ENCODE measurements at regions not wholly inside any gene's neighbourhood (a gene's known extent, or its start where the extent isn't known, plus 50 kb on each side); places are given as distances from the start of the nearest gene placed in this dataset.

DNA sequence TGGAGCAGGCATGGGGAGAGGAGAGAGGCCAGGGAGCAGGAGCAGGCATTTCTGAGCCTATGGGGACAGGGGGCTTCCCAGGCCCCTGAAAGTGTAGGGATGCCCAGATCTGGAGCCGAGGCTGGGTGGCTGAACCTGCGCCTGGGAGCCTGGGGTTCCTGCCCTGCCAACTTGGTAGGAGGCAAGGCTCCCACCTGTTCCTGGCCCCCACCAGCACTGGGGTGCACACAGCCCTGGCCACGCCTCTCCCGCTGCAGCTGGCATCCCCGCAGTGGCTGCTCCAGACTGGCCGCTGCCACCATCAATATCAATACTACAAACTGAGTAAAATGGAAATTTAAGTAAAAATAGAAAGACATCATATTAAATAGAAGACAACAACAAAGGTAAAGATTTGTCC is 684.9 kb upstream of the MAP3K7 start:
- WGBS (ENCODE audit: insufficient coverage), result 100% methylated on average over 1 of the region's 6 CpGs
- peaks cover 0 to 2% (median 0%) of the 10 kb centered on the region in 3 donors for H3K27me3 Mint-ChIP-seq (ENCODE audit: low read depth in 3 of 3)

DNA sequence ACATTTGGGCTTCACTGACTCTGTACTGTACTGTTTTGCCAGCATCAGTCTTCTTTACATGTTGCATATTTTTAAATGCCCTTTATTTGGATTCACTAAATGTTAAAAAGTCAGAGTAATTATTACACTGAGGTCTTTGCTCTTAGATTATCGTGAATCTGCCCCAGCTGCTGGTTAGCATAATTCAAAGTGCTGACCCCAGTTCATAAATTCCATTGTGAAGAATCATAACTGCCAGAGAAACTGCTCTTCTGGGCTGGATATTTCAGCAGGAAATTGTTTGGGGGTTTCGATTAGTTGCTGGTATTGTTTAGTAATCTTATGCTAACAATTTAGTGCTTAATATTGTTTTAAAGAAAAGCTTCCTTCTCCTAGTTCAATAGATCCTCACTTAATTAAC is 682.1 kb upstream of the MAP3K7 start:
- H3K4me1 Mint-ChIP-seq, result no peaks in the 10 kb centered on the region
- H3K9me3 Mint-ChIP-seq, result peaks cover 0 to 9% (median 5%) of the 10 kb centered on the region in 7 donors
- no peak for DNase-seq
- Histone ChIP-seq H3K9me3 (replicated peaks in 1 of 2; ENCODE audit: control insufficient read depth in 1 of 2, insufficient read depth in 1 of 2, low read length in 2 of 2) (peaks cover 5 to 17% of the 10 kb centered on the region in 2 donors), H3K27me3 (ENCODE audit: control insufficient read depth in 2 of 2, insufficient read depth in 2 of 2, low read length in 2 of 2) (no peaks in the 10 kb centered on the region), H3K4me3 (replicated peaks in 1 of 3; ENCODE audit: low read depth in 2 of 3, low read length in 3 of 3) (no peak overlapping the region), H3K4me2 (replicated peaks; ENCODE audit: extremely low read depth, low read length, poor library complexity, severe bottlenecking) (no peak overlapping the region), H2AFZ (ENCODE audit: insufficient read depth, low read depth, low read length, poor library complexity, severe bottlenecking) (no peak overlapping the region), H3K36me3 (replicated peaks in 1 of 2; ENCODE audit: control insufficient read depth in 1 of 2, insufficient read depth in 2 of 2, low read length in 2 of 2) (no peaks in the 10 kb centered on the region), H3K4me1 (ENCODE audit: control insufficient read depth in 1 of 2, insufficient read depth in 2 of 2, low read length in 2 of 2) (no peaks in the 10 kb centered on the region), H3K27ac (ENCODE audit: low read depth in 1 of 2, low read length in 2 of 2) (no peak overlapping the region), H4K20me1 (ENCODE audit: insufficient read depth, low read length) (no peaks in the 10 kb centered on the region), H3K9ac (ENCODE audit: insufficient read depth, low read length, poor library complexity, severe bottlenecking) (no peak overlapping the region), H3K79me2 (ENCODE audit: insufficient read depth, low read length) (no peaks in the 10 kb centered on the region)
- no CpG with 5 or more reads among the region's 2 CpGs for WGBS (ENCODE audit: insufficient coverage)
- peaks cover 0 to 2% (median 0%) of the 10 kb centered on the region in 3 donors for H3K27me3 Mint-ChIP-seq (ENCODE audit: low read depth in 3 of 3)
- no peak overlapping the region for H3K4me3 Mint-ChIP-seq
- no peaks in the 10 kb centered on the region for H3K36me3 Mint-ChIP-seq
- H3K27ac Mint-ChIP-seq, result no peak overlapping the region
- TF ChIP-seq, protein P1, sequence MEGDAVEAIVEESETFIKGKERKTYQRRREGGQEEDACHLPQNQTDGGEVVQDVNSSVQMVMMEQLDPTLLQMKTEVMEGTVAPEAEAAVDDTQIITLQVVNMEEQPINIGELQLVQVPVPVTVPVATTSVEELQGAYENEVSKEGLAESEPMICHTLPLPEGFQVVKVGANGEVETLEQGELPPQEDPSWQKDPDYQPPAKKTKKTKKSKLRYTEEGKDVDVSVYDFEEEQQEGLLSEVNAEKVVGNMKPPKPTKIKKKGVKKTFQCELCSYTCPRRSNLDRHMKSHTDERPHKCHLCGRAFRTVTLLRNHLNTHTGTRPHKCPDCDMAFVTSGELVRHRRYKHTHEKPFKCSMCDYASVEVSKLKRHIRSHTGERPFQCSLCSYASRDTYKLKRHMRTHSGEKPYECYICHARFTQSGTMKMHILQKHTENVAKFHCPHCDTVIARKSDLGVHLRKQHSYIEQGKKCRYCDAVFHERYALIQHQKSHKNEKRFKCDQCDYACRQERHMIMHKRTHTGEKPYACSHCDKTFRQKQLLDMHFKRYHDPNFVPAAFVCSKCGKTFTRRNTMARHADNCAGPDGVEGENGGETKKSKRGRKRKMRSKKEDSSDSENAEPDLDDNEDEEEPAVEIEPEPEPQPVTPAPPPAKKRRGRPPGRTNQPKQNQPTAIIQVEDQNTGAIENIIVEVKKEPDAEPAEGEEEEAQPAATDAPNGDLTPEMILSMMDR (IDR thresholded peaks at IDR 0.05), result no peak
- intact Hi-C loops (cut with micrococcal nuclease), result no loop called here

More for the DNA sequence above, 684.9 kb upstream of the MAP3K7 start:
- Histone ChIP-seq H3K79me2 (ENCODE audit: insufficient read depth, low read length) (no peaks in the 10 kb centered on the region), H3K4me2 (replicated peaks; ENCODE audit: extremely low read depth, low read length, poor library complexity, severe bottlenecking) (no peak overlapping the region), H3K9ac (ENCODE audit: insufficient read depth, low read length, poor library complexity, severe bottlenecking) (no peak overlapping the region), H3K36me3 (replicated peaks in 1 of 2; ENCODE audit: control insufficient read depth in 1 of 2, insufficient read depth in 2 of 2, low read length in 2 of 2) (no peaks in the 10 kb centered on the region), H3K27ac (ENCODE audit: low read depth in 1 of 2, low read length in 2 of 2) (no peak overlapping the region), H3K4me1 (ENCODE audit: control insufficient read depth in 1 of 2, insufficient read depth in 2 of 2, low read length in 2 of 2) (no peaks in the 10 kb centered on the region), H3K9me3 (replicated peaks in 1 of 2; ENCODE audit: control insufficient read depth in 1 of 2, insufficient read depth in 1 of 2, low read length in 2 of 2) (peaks cover 5 to 17% of the 10 kb centered on the region in 2 donors), H3K4me3 (replicated peaks in 1 of 3; ENCODE audit: low read depth in 2 of 3, low read length in 3 of 3) (no peak overlapping the region), H2AFZ (ENCODE audit: insufficient read depth, low read depth, low read length, poor library complexity, severe bottlenecking) (no peak overlapping the region), H3K27me3 (ENCODE audit: control insufficient read depth in 2 of 2, insufficient read depth in 2 of 2, low read length in 2 of 2) (no peaks in the 10 kb centered on the region), H4K20me1 (ENCODE audit: insufficient read depth, low read length) (no peaks in the 10 kb centered on the region)
- intact Hi-C loops (cut with micrococcal nuclease), result no loop called here
- TF ChIP-seq, protein P1 (IDR thresholded peaks at IDR 0.05), result no peak
- H3K36me3 Mint-ChIP-seq, result no peaks in the 10 kb centered on the region
- no peak overlapping the region for H3K27ac Mint-ChIP-seq
- H3K9me3 Mint-ChIP-seq, result peaks cover 0 to 11% (median 6%) of the 10 kb centered on the region in 7 donors
- H3K4me3 Mint-ChIP-seq, result no peak overlapping the region
- DNase-seq, result no peak
- no peaks in the 10 kb centered on the region for H3K4me1 Mint-ChIP-seq
